Osteocyte (in vitro differentiated cells): ENCODE measurements at regions not wholly inside any gene's neighbourhood (a gene's known extent, or its start where the extent isn't known, plus 50 kb on each side); places are given as distances from the start of the nearest gene placed in this dataset.

Experiments used
- DNase-seq: peaks from one replicate; pipeline ENCODE4 v3.0.0; 2021; ENCODE audit warnings: mixed read lengths; ENCODE audit not compliant: unreplicated experiment; ENCODE audit errors: extremely low spot score
- H3K27ac Mint-ChIP-seq: one replicate; pipeline ENCODE4 v1.8.0; 2021; ENCODE audit warnings: mild to moderate bottlenecking, mixed read lengths; ENCODE audit not compliant: unreplicated experiment
- H3K27me3 Mint-ChIP-seq: one replicate; pipeline ENCODE4 v1.8.0; 2021; ENCODE audit warnings: mixed read lengths; ENCODE audit not compliant: unreplicated experiment
- H3K36me3 Mint-ChIP-seq: one replicate; pipeline ENCODE4 v1.8.0; 2021; ENCODE audit warnings: mixed read lengths; ENCODE audit not compliant: unreplicated experiment
- H3K4me1 Mint-ChIP-seq: one replicate; pipeline ENCODE4 v1.8.0; 2021; ENCODE audit warnings: mixed read lengths; ENCODE audit not compliant: unreplicated experiment
- H3K4me3 Mint-ChIP-seq: one replicate; pipeline ENCODE4 v1.8.0; 2021; ENCODE audit warnings: mild to moderate bottlenecking, moderate library complexity, mixed read lengths; ENCODE audit not compliant: unreplicated experiment
- H3K9me3 Mint-ChIP-seq: one replicate; pipeline ENCODE4 v1.8.0; 2021; ENCODE audit warnings: mixed read lengths; ENCODE audit not compliant: unreplicated experiment
- CTCF ChIP-seq: fragments of 200-600 bp; sonication (generic); IDR thresholded peaks from 2 replicates; pipeline ENCODE4 v1.5.0; 2021; ENCODE audit warnings: antibody characterized with exemption, mild to moderate bottlenecking, moderate library complexity

DNA sequence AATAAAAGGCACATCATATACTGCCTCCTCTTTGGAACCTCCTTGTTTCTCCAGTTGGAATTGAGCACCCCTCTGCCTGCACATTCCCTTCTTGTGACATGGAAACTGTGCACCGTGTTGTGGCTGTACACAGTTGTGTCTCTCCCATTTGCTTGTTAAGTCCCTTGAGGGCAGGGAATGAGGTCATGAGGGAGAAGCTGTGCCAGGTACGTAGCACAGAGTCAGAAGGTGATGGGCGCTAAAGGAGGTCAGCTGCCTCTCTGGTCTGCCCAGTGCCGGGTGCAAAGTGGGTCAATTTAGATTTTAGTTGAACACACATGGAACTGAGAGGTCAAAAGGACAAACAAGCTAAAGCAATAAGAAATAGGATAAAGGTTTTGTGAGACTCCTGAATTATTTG is 124.4 kb downstream of the FAM43A start:
- Mint-ChIP-seq H3K36me3 (no peaks in the 10 kb centered on the region), H3K4me1 (no peaks in the 10 kb centered on the region), H3K27ac (no peak overlapping the region), H3K9me3 (no peaks in the 10 kb centered on the region), H3K4me3 (no peak overlapping the region), H3K27me3 (peaks cover 52% of the 10 kb centered on the region)
- no peak for TF ChIP-seq CTCF
- DNase-seq = no peak

GRCh38 chr3:194811118-194811517 is 125.4 kb downstream of the FAM43A start:
- DNase-seq = no peak
- no peak overlapping the region for H3K27ac Mint-ChIP-seq
- H3K27me3 Mint-ChIP-seq = peaks cover 52% of the 10 kb centered on the region
- no peaks in the 10 kb centered on the region for H3K36me3 Mint-ChIP-seq
- H3K9me3 Mint-ChIP-seq = no peaks in the 10 kb centered on the region
- no peaks in the 10 kb centered on the region for H3K4me1 Mint-ChIP-seq
- H3K4me3 Mint-ChIP-seq = no peak overlapping the region
- no peak for TF ChIP-seq CTCF

- Mint-ChIP-seq H3K27me3 (peaks cover 45% of the 10 kb centered on the region), H3K4me3 (no peak overlapping the region), H3K36me3 (no peaks in the 10 kb centered on the region), H3K4me1 (no peaks in the 10 kb centered on the region), H3K9me3 (no peaks in the 10 kb centered on the region), H3K27ac (no peak overlapping the region)
- TF ChIP-seq CTCF = no peak
- DNase-seq = no peak
Measured at GRCh38 chr3:194812176-194812575, 126.5 kb downstream of the FAM43A start.

GRCh38 chr3:194814878-194815357 is 129.2 kb downstream of the FAM43A start:
- no peak overlapping the region for H3K4me3 Mint-ChIP-seq
- H3K9me3 Mint-ChIP-seq = no peaks in the 10 kb centered on the region
- H3K4me1 Mint-ChIP-seq = no peaks in the 10 kb centered on the region
- H3K27me3 Mint-ChIP-seq = peaks cover 52% of the 10 kb centered on the region
- no peaks in the 10 kb centered on the region for H3K36me3 Mint-ChIP-seq
- TF ChIP-seq CTCF = no peak
- no peak overlapping the region for H3K27ac Mint-ChIP-seq
- DNase-seq = no peak

DNA sequence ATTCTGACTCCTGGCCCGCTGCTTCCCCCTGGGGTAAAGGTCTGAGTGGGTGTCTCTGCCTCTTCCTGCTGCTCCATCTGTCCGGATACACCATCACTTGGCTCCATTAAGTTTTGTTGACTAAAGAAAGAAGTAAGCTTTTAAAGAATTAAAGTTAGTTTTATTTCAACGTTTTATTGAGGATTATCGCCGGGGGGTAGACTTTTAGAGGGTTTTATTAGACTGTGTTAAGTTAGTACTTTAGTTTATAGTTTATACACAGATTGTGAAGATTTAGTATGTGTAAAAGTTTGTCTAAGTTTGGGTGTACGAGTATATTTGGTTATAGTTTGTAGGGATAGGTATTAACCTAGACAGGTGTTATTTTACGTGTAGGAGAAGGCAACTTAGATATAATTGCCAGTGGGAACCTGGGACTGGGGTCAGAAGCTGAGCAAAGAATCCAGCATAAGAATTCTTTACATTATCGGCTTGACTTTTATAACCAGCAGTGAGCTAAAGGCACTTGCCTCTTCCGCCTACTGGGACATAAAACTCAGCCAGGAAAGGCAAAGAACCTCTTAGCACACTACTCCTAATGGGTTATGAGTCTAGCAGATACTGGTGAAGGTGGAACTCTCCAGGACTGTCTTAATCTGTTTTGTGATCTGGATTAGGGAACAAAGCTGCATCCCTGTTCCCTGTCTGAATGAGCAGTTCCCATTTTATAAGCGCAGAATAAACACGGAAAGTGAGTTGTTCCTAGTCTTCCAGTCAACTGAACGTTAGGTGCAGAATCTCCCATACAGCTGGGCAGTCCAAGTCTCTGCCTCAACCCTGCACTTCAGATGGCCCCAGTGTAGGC is 131.3 kb downstream of the FAM43A start:
- no peak overlapping the region for H3K27ac Mint-ChIP-seq
- TF ChIP-seq CTCF = no peak
- peaks cover 53% of the 10 kb centered on the region for H3K27me3 Mint-ChIP-seq
- no peaks in the 10 kb centered on the region for H3K4me1 Mint-ChIP-seq
- no peak overlapping the region for H3K4me3 Mint-ChIP-seq
- H3K9me3 Mint-ChIP-seq = no peaks in the 10 kb centered on the region
- H3K36me3 Mint-ChIP-seq = no peaks in the 10 kb centered on the region
- no peak for DNase-seq
